Stimulated activated CD4-positive, alpha-beta T cell treated with anti-CD3 and anti-CD28 coated beads, TNF-alpha, amount 100 ng/mL, for 24 hours (primary cell): ENCODE measurements at regions not wholly inside any gene's neighbourhood (a gene's known extent, or its start where the extent isn't known, plus 50 kb on each side); places are given as distances from the start of the nearest gene placed in this dataset.
"Not testable (repeated sequence)": the region's sequence is repeated elsewhere in the genome, so short reads cannot be mapped to it uniquely, and the experiment has no call there.

Experiments used
- DNase-seq, 3 experiments: peaks; one replicate each; pipeline ENCODE4 v3.0.0-alpha.2; 2020; ENCODE audit warnings: low read depth in 3 of 3

GRCh38 chr6:168826078-168826390 lies 385.1 kb downstream of the SMOC2 start:
- no peak for DNase-seq

GRCh38 chr6:168825226-168826077 lies 384.5 kb downstream of the SMOC2 start:
- DNase-seq = no peak

- no peak for DNase-seq
These were observed 382.6 kb downstream of the SMOC2 start for GRCh38 chr6:168823397-168824212.

GRCh38 chr6:168822376-168822775 lies 381.4 kb downstream of the SMOC2 start:
- DNase-seq = no peak

GRCh38 chr6:168819546-168819945 lies 378.6 kb downstream of the SMOC2 start:
- DNase-seq = no peak

GRCh38 chr6:168817558-168818159 lies 376.7 kb downstream of the SMOC2 start:
- no peak for DNase-seq

GRCh38 chr6:168815229-168815628 lies 374.2 kb downstream of the SMOC2 start:
- no peak for DNase-seq

GRCh38 chr6:168808232-168808631 lies 367.2 kb downstream of the SMOC2 start:
- no peak for DNase-seq

GRCh38 chr6:168804331-168804730 lies 363.3 kb downstream of the SMOC2 start:
- DNase-seq = no peak

- no peak for DNase-seq
These were observed 362.9 kb downstream of the SMOC2 start for GRCh38 chr6:168803874-168804273.

- DNase-seq = no peak
These were observed 358.1 kb downstream of the SMOC2 start for GRCh38 chr6:168799067-168799466.

GRCh38 chr6:168796106-168796505 lies 355.1 kb downstream of the SMOC2 start:
- no peak for DNase-seq

- not testable (repeated sequence) for DNase-seq
These were observed 354.6 kb downstream of the SMOC2 start for GRCh38 chr6:168795611-168796010.

- no peak for DNase-seq
These were observed 353.5 kb downstream of the SMOC2 start for GRCh38 chr6:168794491-168794890.

- no peak for DNase-seq
These were observed 352.7 kb downstream of the SMOC2 start for GRCh38 chr6:168793649-168794048.

- DNase-seq = no peak
These were observed 350.9 kb downstream of the SMOC2 start for GRCh38 chr6:168791917-168792316.

GRCh38 chr6:168789699-168790098 lies 348.7 kb downstream of the SMOC2 start:
- DNase-seq = no peak

GRCh38 chr6:168785720-168786511 lies 344.9 kb downstream of the SMOC2 start:
- no peak for DNase-seq

GRCh38 chr6:168784426-168784825 lies 343.4 kb downstream of the SMOC2 start:
- no peak for DNase-seq

- no peak for DNase-seq
These were observed 342.7 kb downstream of the SMOC2 start for GRCh38 chr6:168783720-168784119.

- no peak for DNase-seq
These were observed 341.3 kb downstream of the SMOC2 start for GRCh38 chr6:168782187-168782751.
